ENCODE measurements at regions not wholly inside any gene's neighbourhood (a gene's known extent, or its start where the extent isn't known, plus 50 kb on each side); places are given as distances from the start of the nearest gene placed in this dataset.
"Not testable (repeated sequence)": the region's sequence is repeated elsewhere in the genome, so short reads cannot be mapped to it uniquely, and the experiment has no call there.

DNA sequence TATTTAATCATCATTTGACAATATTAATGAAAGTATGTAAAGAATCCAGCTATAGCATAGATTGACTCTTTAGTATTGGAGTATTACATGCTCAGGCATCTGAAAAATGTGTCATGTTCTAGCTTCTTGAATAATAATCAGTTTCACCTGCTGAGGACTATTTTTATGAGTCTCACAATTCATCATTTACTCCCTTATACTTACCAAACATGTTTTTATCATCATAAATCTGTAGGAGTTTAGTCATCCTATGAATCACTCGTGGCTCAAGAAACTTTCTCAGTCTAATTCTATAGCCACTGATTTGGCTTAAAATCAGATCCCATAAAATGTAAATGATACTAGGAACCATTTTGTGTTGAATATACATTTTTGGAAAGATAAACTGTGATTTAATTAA lies 1616.1 kb downstream of the C4orf33 start:
- no peak for DNase-seq (ENCODE audit: low read depth in 2 of 2, low spot score in 1 of 2)

DNA sequence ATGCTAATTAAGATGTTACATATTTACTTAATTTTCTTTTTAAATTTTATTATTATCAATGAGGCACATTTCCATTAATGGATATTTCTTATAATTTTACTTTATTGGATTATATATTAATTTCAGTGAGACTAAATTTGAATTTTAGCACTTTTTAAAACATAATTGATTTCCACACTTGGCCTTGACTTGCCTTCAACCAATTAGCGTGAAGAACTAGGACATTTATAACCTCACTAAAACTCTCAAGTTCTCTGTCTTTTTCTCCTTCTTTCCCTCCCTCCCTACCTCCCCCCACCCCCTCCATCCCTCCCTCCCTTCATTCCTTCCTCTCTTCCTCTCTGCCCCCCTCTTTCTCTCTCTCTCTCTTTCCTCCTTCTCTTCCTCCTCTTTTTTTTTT lies 1618.1 kb downstream of the C4orf33 start:
- DNase-seq (ENCODE audit: low read depth in 2 of 2, low spot score in 1 of 2) = no peak

GRCh38 chr4:130722361-130722760 lies 1626.4 kb downstream of the C4orf33 start:
- DNase-seq (ENCODE audit: low read depth in 2 of 2, low spot score in 1 of 2) = no peak

DNA sequence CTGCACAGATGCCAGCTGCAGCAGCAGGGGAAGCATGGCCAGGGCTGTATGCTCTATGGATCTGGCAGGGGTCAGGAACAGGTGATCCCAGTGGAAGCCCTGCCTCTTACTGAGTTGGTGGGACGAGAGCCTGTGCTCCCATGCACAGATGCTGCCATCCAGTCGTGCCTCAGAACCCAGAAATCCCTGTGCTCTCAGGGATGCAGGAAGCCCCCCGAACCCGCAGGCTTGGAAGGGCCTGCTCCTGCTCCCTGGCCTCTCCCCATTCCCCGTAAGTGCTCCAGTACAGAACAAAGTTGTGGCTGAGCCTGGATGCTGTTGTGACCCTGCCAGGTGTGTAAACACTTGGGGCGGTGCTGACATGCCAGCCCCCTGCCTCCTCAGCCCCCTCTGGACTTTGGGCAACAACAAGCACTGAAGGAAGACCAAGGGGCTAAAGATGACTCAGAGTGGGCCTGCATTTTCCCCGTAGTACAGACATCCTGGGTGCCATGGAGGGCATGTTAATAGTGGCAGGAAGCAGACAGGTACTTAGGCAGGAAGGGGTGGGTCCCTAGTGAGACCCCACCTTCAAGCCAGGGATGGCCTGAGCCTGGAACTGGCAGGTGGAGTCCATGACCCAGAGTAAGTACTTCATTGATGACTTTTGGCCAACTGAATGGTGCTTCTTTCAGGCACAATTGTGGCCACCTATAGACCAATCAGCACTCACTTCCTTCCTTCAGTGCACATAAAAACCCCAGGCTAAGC lies 1640.7 kb downstream of the C4orf33 start:
- no peak for DNase-seq (ENCODE audit: low read depth in 2 of 2, low spot score in 1 of 2)

GRCh38 chr4:130738233-130738632 lies 1642.3 kb downstream of the C4orf33 start:
- no peak for DNase-seq (ENCODE audit: low read depth in 2 of 2, low spot score in 1 of 2)

- DNase-seq (ENCODE audit: low read depth in 2 of 2, low spot score in 1 of 2) = no peak
Measured at GRCh38 chr4:130747842-130748241, 1651.9 kb downstream of the C4orf33 start.

DNA sequence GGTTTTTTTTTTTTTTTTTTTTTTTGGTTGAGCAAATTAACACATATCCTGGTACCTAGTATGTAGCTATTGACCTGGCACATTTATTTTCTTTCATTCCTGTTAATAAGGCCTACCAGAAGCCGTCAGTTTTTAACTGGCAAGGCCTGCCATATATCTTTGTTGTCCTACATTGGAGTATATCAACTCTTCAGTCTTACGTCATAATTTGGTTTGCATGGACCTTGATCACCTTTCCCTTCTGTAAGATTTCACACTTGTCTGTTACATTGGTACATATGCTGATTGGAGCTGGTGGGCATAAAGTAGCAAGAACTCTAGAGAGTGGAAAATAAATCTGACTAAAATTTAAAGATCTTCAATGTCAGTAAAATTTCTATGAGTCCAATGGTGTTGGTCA lies 1658.0 kb downstream of the C4orf33 start:
- DNase-seq (ENCODE audit: low read depth in 2 of 2, low spot score in 1 of 2) = no peak

- no peak for DNase-seq (ENCODE audit: low read depth in 2 of 2, low spot score in 1 of 2)
Measured at GRCh38 chr4:130760246-130760645, 1664.3 kb downstream of the C4orf33 start.

GRCh38 chr4:130767384-130767783 lies 1671.4 kb downstream of the C4orf33 start:
- DNase-seq (ENCODE audit: low read depth in 2 of 2, low spot score in 1 of 2) = not testable (repeated sequence)

DNA sequence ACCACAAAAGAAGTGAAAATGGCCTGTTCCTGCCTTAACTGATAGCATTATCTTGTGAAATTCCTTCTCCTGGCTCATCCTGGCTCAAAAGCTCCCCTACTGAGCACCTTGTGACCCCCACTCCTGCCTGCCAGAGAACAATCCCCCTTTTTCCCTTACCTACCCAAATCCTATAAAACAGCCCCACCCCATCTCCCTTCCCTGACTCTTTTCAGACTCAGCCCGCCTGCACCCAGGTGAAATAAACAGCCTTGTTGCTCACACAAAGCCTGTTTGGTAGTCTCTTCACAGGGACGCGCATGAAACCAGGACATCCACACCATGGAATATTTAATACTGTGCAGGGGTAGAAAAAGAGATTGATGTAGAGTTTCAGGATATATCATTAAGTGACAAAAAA lies 1677.0 kb downstream of the C4orf33 start:
- DNase-seq (ENCODE audit: low read depth in 2 of 2, low spot score in 1 of 2) = not testable (repeated sequence)

DNA sequence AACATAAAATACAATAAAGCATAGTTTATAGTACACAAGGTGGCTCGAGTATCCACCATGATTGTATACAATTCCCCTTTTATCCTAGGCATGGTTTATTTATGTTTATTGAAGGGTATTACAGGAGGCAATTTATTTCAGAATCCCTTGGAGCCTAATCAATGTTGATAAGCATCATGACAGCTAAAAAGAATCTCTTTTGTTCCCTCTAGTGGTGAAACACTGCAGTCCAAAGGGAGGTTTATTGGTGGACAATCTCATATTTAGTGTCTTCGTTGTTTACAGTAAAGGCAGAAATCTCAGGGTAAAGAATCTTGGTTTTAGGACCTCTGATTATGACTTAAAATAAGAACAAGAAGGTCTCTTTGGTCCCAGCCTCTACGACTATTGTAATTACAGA lies 1712.5 kb downstream of the C4orf33 start:
- no peak for DNase-seq (ENCODE audit: low read depth in 2 of 2, low spot score in 1 of 2)

GRCh38 chr4:130812117-130812765 lies 1716.3 kb downstream of the C4orf33 start:
- no peak for DNase-seq (ENCODE audit: low read depth in 2 of 2, low spot score in 1 of 2)

DNA sequence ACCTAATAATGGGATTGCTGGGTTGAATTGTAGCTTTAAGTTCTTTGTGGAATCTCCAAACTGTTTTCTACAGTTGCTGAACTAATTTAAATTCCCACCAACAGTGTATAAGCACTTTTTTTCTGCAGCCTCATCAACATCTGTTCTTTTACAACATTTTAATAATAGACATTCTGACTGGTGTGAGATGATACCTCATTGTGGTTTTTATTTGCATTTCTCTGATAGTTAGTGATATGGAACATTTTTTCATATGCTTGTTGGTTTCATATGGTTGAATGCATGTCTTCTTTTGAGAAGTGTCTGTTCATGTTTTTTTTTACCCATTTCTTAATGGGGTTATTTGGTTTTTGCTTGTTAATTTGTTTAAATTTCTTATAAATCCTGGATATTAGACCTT lies 1718.9 kb downstream of the C4orf33 start:
- no peak for DNase-seq (ENCODE audit: low read depth in 2 of 2, low spot score in 1 of 2)

DNA sequence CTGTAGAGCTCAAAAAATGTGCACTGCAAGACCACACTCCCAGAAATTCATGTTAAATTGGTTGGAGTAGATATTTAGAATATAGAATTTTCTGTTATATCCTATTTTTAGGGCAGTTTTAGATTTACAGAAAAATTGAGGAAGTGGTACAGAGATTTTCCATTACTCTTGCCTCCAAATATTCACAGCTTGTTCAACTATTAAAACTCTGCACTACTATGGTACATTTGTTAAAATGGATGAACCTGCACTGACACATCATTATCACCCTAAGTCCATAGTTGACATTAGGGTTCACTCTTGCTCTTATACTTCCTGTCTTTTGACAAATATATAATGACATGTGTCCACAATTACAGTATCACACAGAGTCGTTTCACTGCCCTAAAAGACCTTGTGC lies 1724.5 kb downstream of the C4orf33 start:
- DNase-seq (ENCODE audit: low read depth in 2 of 2, low spot score in 1 of 2) = no peak

DNA sequence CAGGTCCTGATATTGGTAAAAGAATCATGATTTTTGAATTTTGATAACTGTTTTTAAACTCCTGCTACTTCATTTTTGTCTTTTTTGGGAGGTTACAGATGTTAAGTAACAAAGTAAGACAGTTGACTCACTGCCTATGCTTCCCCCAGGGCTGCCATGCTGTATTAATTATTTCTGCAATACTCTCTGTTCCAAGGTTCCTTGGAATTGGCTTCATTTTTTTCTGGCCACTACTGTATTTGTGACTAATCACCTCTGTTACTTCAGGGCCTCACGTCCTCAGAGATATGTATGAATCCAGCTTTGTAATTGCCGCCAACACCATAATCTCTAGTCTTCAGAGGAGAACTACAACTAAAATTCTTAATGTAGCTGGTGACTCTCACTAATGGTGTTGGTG lies 1729.3 kb downstream of the C4orf33 start:
- no peak for DNase-seq (ENCODE audit: low read depth in 2 of 2, low spot score in 1 of 2)

DNA sequence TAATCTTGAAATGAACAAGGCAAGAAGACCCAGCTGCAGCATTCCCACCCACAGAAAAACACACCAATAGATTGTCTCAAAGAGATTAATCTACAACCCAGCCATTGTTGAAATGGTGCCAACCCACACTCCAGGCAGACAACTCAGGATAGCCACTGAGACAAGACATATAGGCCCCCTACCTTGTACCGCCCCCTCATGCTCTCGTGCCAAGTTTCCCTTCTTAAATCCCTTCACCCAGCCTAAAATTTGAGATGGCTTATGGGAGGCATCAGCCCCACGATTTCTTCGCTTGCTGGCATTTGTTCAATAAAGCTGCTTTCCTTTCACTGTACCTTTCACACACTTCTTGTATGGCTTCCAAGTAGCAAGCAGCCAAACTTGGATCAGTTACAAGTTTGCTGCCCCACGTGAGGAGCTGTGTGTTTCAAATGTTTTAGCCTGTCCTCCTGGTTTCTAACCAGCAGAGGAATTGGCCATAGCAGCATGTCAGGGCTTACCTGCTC lies 1754.1 kb downstream of the C4orf33 start:
- no peak for DNase-seq (ENCODE audit: low read depth in 2 of 2, low spot score in 1 of 2)

DNA sequence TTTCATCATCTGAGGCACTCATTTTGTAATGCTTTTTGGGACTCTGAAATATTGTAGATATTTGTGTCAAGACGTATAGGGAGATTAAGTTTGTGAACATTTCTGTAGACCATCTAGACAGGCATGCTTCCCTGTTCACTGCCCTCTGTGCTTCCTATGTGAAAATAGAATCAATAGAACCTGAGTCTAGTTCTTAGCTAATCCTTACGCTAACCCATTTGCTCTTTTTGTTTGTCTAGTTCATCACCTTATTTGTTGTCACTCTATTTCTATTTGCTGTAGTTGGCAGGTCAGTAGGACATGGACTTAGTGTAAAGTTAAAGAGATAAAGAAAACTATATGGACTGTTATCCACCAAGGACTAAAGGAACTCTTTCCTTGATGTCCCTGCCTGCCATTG lies 1755.2 kb downstream of the C4orf33 start:
- no peak for DNase-seq (ENCODE audit: low read depth in 2 of 2, low spot score in 1 of 2)

- no peak for DNase-seq (ENCODE audit: low read depth in 2 of 2, low spot score in 1 of 2)
Measured at GRCh38 chr4:130851932-130852331, 1756.0 kb downstream of the C4orf33 start.

GRCh38 chr4:130855533-130855932 lies 1759.6 kb downstream of the C4orf33 start:
- no peak for DNase-seq (ENCODE audit: low read depth in 2 of 2, low spot score in 1 of 2)

- no peak for DNase-seq (ENCODE audit: low read depth in 2 of 2, low spot score in 1 of 2)
Measured at GRCh38 chr4:130859991-130860390, 1764.0 kb downstream of the C4orf33 start.

GRCh38 chr4:130896920-130897319 lies 1801.0 kb downstream of the C4orf33 start:
- no peak for DNase-seq (ENCODE audit: low read depth in 2 of 2, low spot score in 1 of 2)

DNA sequence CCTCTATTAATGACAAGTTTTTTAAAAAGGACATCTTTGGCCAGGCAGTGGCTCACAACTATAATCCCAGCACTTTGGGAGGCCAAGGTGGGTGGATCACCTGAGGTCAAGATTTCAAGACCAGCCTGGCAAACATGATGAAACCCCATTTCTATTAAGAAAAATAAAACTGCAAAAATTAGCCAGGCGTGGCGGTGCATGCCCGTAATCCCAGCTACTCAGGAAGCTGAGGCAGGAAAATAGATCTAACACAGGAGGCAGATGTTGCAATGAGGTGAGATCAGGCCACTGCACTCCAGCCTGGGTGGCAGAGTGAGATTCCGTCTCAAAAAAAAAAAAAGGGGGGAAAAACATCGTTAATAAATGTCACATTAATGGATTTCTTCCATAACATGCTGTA lies 1805.4 kb downstream of the C4orf33 start:
- DNase-seq (ENCODE audit: low read depth in 2 of 2, low spot score in 1 of 2) = no peak

- no peak for DNase-seq (ENCODE audit: low read depth in 2 of 2, low spot score in 1 of 2)
Measured at GRCh38 chr4:130922955-130923354, 1827.0 kb downstream of the C4orf33 start.

All from stimulated activated CD8-positive, alpha-beta memory T cell treated with anti-CD3 and anti-CD28 coated beads, Interleukin-4, amount 100 ng/mL, for 1 hour (primary cell).